ENCODE measurements at regions not wholly inside any gene's neighbourhood (a gene's known extent, or its start where the extent isn't known, plus 50 kb on each side); places are given as distances from the start of the nearest gene placed in this dataset.

DNA sequence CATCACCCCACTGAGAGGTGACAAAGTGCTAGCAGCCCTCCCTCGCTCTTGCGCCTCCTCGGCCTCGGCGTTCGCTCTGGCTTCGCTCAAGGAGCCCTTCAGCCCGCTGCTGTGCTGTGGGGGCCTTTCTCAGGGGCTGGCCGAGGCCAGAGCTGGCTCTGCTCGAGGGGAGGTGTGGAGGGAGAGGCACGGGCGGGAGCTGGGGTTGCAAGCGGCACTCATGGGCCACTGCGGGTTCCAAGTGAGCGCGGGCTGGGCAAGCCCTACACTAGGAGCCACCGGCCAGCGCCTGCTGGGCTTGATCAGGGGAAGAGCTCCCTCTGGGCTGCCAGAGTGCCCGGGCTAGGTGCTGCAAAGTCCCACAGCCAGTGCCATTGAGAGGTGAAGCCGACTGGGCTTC, 964.8 kb upstream of the GJE1 start:
- TF ChIP-seq, protein P1, sequence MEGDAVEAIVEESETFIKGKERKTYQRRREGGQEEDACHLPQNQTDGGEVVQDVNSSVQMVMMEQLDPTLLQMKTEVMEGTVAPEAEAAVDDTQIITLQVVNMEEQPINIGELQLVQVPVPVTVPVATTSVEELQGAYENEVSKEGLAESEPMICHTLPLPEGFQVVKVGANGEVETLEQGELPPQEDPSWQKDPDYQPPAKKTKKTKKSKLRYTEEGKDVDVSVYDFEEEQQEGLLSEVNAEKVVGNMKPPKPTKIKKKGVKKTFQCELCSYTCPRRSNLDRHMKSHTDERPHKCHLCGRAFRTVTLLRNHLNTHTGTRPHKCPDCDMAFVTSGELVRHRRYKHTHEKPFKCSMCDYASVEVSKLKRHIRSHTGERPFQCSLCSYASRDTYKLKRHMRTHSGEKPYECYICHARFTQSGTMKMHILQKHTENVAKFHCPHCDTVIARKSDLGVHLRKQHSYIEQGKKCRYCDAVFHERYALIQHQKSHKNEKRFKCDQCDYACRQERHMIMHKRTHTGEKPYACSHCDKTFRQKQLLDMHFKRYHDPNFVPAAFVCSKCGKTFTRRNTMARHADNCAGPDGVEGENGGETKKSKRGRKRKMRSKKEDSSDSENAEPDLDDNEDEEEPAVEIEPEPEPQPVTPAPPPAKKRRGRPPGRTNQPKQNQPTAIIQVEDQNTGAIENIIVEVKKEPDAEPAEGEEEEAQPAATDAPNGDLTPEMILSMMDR (IDR thresholded peaks at IDR 0.05; ENCODE audit: poor library complexity): no peak
- TF ChIP-seq EZH2 (IDR thresholded peaks at IDR 0.05; ENCODE audit: borderline replicate concordance): no peak

Measured in hepatocyte (in vitro differentiated cells).